Gastrocnemius medialis (tissue), 4 donors: ENCODE measurements at regions not wholly inside any gene's neighbourhood (a gene's known extent, or its start where the extent isn't known, plus 50 kb on each side); places are given as distances from the start of the nearest gene placed in this dataset.
A peak's percentile ranks its signal among the peaks of the same experiment; 100 is the strongest.

Experiments used
- ATAC-seq, 2 donors: fragments of 150-250 bp; one replicate each; pipeline ENCODE4 v1.9.1; 2016
- DNase-seq, 2 donors: peaks; one replicate each; pipeline ENCODE4 v3.0.0-alpha.2; 2019
- H3K27ac ChIP-seq, 4 donors: fragments of 200-600 bp; sonication (generic); 1 replicate in 1 of 4; 2 replicates in 3 of 4; pipeline ENCODE4 v1.5.1; 2016 to 2018; ENCODE audit warnings: mild to moderate bottlenecking in 2 of 4, moderate library complexity in 1 of 4
- H3K27me3 ChIP-seq, 3 donors: fragments of 200-600 bp; sonication (generic) in 2 of 3; 1 replicate in 1 of 3; 2 replicates in 2 of 3; pipeline versions ENCODE4 v1.5.1 to v1.6.0; 2016 to 2019; ENCODE audit warnings: mild to moderate bottlenecking in 1 of 3, moderate library complexity in 1 of 3
- H3K36me3 ChIP-seq, 2 donors: fragments of 200-600 bp; sonication (generic) in 1 of 2; one replicate each; pipeline ENCODE4 v1.5.1; 2017 to 2018
- H3K4me1 ChIP-seq, 2 donors: fragments of 200-600 bp; sonication (generic) in 1 of 2; one replicate each; pipeline ENCODE4 v1.5.1; 2016 to 2017; ENCODE audit warnings: mild to moderate bottlenecking in 2 of 2
- H3K4me3 ChIP-seq, 4 donors: fragments of 200-600 bp; sonication (generic) in 3 of 4; 1 replicate in 1 of 4; 2 replicates in 3 of 4; pipeline ENCODE4 v1.5.1; 2016 to 2019; ENCODE audit warnings: mild to moderate bottlenecking in 2 of 4
- H3K9me3 ChIP-seq, 3 donors: fragments of 200-600 bp; sonication (generic) in 2 of 3; 1 replicate in 1 of 3; 2 replicates in 2 of 3; pipeline ENCODE4 v1.5.1; 2016 to 2019
- POLR2A ChIP-seq, 2 donors: fragments of 450-650 bp; IDR thresholded peaks; one replicate each; pipeline ENCODE4 v1.6.1; 2017; ENCODE audit warnings: antibody characterized with exemption in 2 of 2, mild to moderate bottlenecking in 2 of 2, moderate library complexity in 2 of 2
- in situ Hi-C, 4 donors: fragments of 200-750 bp; cut with MboI; loops; one replicate each; pipeline versions ENCODE4 v1.15.0 to v1.8.0; 2017; ENCODE audit warnings: low sequenced_read_pairs in 4 of 4
- intact Hi-C: fragments of 100-400 bp; cut with DNase I; formaldehyde crosslinking; loops from one replicate; pipeline ENCODE4 v1.15.1; 2023; ENCODE audit warnings: low total_unique reads
- TF ChIP-seq, protein P1 (sequence below), 5 experiments: fragments of 450-650 bp in 3 of 5; fragments of 200-600 bp in 2 of 5; sonication (generic) in 2 of 5; IDR thresholded peaks in 4 of 5; conservative IDR thresholded peaks in 1 of 5; 1 replicate in 4 of 5; 2 replicates in 1 of 5; pipeline ENCODE4 v1.5.1; 2016 to 2019; ENCODE audit warnings: antibody characterized with exemption in 5 of 5, mild to moderate bottlenecking in 3 of 5, moderate library complexity in 3 of 5

DNA sequence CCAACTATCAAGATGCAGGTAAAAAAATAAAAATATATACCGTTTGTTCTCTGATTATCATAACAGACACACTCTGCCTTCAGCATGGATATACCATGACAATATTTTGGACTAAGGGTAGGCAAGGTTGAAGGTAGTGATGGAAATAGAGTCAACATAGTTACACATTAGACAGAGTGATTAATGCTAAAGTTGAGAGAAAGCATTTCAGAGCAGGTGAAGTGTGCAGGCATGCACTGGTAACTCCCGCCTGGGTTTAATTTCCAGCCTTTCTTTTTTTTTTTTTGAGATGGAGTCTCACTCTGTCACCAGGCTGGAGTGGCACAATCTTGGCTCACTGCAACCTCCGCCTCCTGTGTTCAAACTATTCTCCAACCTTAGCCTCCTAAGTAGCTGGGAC is 458.5 kb downstream of the TLR4 start:
- H3K9me3 ChIP-seq = no peaks in the 10 kb centered on the region
- ATAC-seq (no peak), DNase-seq (no peak)
- H3K27ac ChIP-seq = no peak overlapping the region
- in situ Hi-C loops = no loop called here
- H3K4me3 ChIP-seq = no peak overlapping the region
- no peaks in the 10 kb centered on the region for H3K4me1 ChIP-seq
- intact Hi-C loops = no loop called here
- TF ChIP-seq, protein P1, sequence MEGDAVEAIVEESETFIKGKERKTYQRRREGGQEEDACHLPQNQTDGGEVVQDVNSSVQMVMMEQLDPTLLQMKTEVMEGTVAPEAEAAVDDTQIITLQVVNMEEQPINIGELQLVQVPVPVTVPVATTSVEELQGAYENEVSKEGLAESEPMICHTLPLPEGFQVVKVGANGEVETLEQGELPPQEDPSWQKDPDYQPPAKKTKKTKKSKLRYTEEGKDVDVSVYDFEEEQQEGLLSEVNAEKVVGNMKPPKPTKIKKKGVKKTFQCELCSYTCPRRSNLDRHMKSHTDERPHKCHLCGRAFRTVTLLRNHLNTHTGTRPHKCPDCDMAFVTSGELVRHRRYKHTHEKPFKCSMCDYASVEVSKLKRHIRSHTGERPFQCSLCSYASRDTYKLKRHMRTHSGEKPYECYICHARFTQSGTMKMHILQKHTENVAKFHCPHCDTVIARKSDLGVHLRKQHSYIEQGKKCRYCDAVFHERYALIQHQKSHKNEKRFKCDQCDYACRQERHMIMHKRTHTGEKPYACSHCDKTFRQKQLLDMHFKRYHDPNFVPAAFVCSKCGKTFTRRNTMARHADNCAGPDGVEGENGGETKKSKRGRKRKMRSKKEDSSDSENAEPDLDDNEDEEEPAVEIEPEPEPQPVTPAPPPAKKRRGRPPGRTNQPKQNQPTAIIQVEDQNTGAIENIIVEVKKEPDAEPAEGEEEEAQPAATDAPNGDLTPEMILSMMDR (IDR thresholded peaks at IDR 0.05 in 4 of 5, conservative IDR thresholded peaks at IDR 0.05 in 1 of 5) = no peak
- TF ChIP-seq POLR2A (IDR thresholded peaks at IDR 0.05) = no peak
- H3K36me3 ChIP-seq = no peaks in the 10 kb centered on the region
- H3K27me3 ChIP-seq = no peaks in the 10 kb centered on the region

DNA sequence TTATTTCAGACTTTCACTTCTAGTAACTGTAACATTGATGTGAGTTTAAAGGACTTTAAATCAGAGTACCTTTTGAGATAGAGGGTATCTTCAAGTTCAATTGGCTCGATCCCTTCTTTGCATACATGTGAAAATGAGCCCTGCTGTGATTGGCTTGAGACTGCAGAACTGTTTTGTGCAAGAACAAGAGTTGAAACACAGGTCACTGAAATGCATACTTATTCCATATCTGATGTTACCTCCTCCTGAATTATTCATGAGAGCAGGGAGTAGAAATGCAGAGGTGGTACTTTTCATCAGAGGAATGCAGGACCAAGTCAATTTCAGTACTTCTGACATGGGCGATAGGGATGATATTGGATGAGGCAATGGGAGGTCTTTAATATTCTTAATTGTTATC is 459.5 kb downstream of the TLR4 start:
- no peak for TF ChIP-seq POLR2A (IDR thresholded peaks at IDR 0.05)
- TF ChIP-seq, protein P1 (IDR thresholded peaks at IDR 0.05 in 4 of 5, conservative IDR thresholded peaks at IDR 0.05 in 1 of 5) = no peak

DNA sequence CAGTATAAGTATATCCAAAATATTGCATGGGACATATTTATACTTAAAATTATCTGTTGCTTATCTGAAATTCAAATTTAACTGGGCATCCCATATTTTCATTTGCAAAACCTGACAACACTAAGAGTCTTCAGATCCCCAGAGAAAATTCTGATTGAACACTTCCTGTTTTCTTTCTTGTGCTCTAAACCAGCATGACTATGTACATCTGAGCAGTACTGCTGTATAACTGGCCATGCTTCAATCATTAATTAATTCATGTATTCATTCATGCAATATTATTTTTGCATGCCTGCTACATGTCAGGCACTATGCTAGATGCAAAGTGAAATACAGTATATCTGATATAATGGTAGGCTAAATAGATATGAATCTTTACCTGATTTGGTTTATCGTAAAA is 461.2 kb downstream of the TLR4 start:
- no peak overlapping the region for H3K27ac ChIP-seq
- H3K36me3 ChIP-seq = no peaks in the 10 kb centered on the region
- no peak overlapping the region for H3K4me3 ChIP-seq
- no peaks in the 10 kb centered on the region for H3K4me1 ChIP-seq
- H3K27me3 ChIP-seq = no peaks in the 10 kb centered on the region
- no peak for DNase-seq
- in situ Hi-C loops = no loop called here
- intact Hi-C loops = no loop called here
- TF ChIP-seq, protein P1 (IDR thresholded peaks at IDR 0.05 in 4 of 5, conservative IDR thresholded peaks at IDR 0.05 in 1 of 5) = no peak
- TF ChIP-seq POLR2A (IDR thresholded peaks at IDR 0.05) = no peak
- ATAC-seq = no peak
- no peaks in the 10 kb centered on the region for H3K9me3 ChIP-seq

More for the DNA sequence above, 459.5 kb downstream of the TLR4 start:
- Histone ChIP-seq H3K36me3 (no peaks in the 10 kb centered on the region), H3K27ac (no peak overlapping the region), H3K4me1 (no peaks in the 10 kb centered on the region), H3K9me3 (no peaks in the 10 kb centered on the region), H3K4me3 (no peak overlapping the region), H3K27me3 (no peaks in the 10 kb centered on the region)
- in situ Hi-C loops (no loop called here), intact Hi-C loops (no loop called here)
- ATAC-seq (no peak), DNase-seq (no peak)

DNA sequence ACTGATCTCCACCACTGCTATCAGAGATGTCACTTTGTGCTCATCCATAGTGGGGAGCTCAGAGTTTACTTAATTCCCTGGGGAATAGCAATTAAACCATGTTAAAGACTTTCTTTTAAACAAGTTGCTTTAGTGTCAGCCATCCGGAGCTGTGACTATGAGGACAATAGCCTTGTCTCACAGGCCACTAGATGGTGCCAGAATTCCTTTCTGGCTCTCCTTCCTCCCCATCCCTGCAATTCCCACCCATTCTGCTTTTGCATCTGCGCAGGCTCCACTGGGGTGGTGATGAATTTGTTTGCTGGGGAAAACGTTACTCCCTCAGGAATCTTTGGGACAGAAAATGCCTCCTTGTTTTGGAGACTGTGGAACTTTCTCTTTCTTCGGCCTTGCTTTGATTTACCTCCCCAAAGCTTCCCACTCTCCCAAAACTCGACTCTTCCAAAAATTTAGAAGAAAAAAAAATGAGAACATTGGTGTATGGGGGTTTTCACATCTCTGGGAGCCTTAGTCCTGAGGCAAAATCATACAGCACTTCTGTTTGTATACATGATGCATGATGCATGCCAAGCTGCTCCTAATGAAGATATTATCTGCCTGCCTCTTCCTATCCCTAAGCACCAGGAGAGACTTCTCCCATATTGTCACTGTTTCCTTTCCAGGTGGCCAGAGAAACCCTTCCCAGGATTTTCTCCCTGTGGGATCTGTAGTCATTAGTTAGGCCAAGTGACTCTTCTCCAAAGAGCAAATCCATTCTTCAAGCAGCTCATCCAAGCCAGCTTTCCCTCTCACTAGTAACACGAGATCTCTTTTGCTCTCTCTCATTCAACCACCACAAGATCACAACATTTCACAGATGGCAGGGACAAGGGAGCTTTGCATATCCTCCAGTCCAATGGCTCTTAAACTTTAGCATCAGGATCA is 466.1 kb downstream of the TLR4 start:
- intact Hi-C loops (no loop called here), in situ Hi-C loops (no loop called here)
- H3K27me3 ChIP-seq = no peaks in the 10 kb centered on the region
- H3K27ac ChIP-seq = no peak overlapping the region
- H3K9me3 ChIP-seq = no peaks in the 10 kb centered on the region
- no peak for ATAC-seq
- DNase-seq = no peak
- H3K4me3 ChIP-seq = no peak overlapping the region
- no peaks in the 10 kb centered on the region for H3K36me3 ChIP-seq
- TF ChIP-seq, protein P1 (IDR thresholded peaks at IDR 0.05 in 4 of 5, conservative IDR thresholded peaks at IDR 0.05 in 1 of 5) = peak in 1 of 5 experiments; percentile 33
- no peak for TF ChIP-seq POLR2A (IDR thresholded peaks at IDR 0.05)
- no peaks in the 10 kb centered on the region for H3K4me1 ChIP-seq
